ENCODE measurements at regions not wholly inside any gene's neighbourhood (a gene's known extent, or its start where the extent isn't known, plus 50 kb on each side); places are given as distances from the start of the nearest gene placed in this dataset.
"Not testable (repeated sequence)": the region's sequence is repeated elsewhere in the genome, so short reads cannot be mapped to it uniquely, and the experiment has no call there.

DNA sequence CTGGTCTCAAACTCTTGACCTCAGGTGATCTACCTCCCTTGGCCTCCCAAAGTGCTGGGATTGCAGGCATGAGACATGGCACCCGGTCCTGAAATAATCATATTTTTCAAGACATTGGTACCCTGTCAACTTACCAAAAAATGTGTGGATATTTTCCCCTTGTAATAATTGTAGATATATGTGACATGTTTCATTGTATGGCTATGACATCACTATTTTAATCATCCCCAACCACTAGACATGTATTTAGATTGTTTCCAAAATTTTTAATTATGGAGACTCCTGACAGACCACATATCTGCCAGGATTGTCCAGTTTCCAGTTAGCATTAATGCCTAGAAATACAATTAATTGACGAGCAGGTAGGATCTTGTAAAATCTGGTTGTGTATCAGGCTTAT lies 96.7 kb upstream of the NEGR1 start:
- Mint-ChIP-seq H3K27ac (no peak overlapping the region), H3K27me3 (no peaks in the 10 kb centered on the region), H3K36me3 (ENCODE audit: insufficient read depth) (no peaks in the 10 kb centered on the region), H3K9me3 (ENCODE audit: low read depth) (peaks cover 3% of the 10 kb centered on the region), H3K4me1 (ENCODE audit: low read depth) (no peaks in the 10 kb centered on the region), H3K4me3 (ENCODE audit: low read depth) (no peak overlapping the region)
- no peak for TF ChIP-seq CTCF (IDR thresholded peaks at IDR 0.05; ENCODE audit: unreplicated experiment)
- no peak for DNase-seq (ENCODE audit: low spot score, unreplicated experiment)

- H3K9me3 Mint-ChIP-seq (ENCODE audit: low read depth) = peaks cover 2% of the 10 kb centered on the region
- H3K4me1 Mint-ChIP-seq (ENCODE audit: low read depth) = no peaks in the 10 kb centered on the region
- H3K27ac Mint-ChIP-seq = no peak overlapping the region
- no peak for TF ChIP-seq CTCF (IDR thresholded peaks at IDR 0.05; ENCODE audit: unreplicated experiment)
- no peaks in the 10 kb centered on the region for H3K36me3 Mint-ChIP-seq (ENCODE audit: insufficient read depth)
- no peak for DNase-seq (ENCODE audit: low spot score, unreplicated experiment)
- H3K4me3 Mint-ChIP-seq (ENCODE audit: low read depth) = no peak overlapping the region
- H3K27me3 Mint-ChIP-seq = no peaks in the 10 kb centered on the region
These were observed 92.9 kb upstream of the NEGR1 start for GRCh38 chr1:72375226-72375625.

- TF ChIP-seq CTCF (IDR thresholded peaks at IDR 0.05; ENCODE audit: unreplicated experiment) = no peak
- Mint-ChIP-seq H3K9me3 (ENCODE audit: low read depth) (peaks cover 3% of the 10 kb centered on the region), H3K36me3 (ENCODE audit: insufficient read depth) (no peaks in the 10 kb centered on the region), H3K27me3 (no peaks in the 10 kb centered on the region), H3K4me1 (ENCODE audit: low read depth) (no peaks in the 10 kb centered on the region), H3K27ac (no peak overlapping the region), H3K4me3 (ENCODE audit: low read depth) (no peak overlapping the region)
- DNase-seq (ENCODE audit: low spot score, unreplicated experiment) = no peak
These were observed 89.1 kb upstream of the NEGR1 start for GRCh38 chr1:72371259-72372035.

DNA sequence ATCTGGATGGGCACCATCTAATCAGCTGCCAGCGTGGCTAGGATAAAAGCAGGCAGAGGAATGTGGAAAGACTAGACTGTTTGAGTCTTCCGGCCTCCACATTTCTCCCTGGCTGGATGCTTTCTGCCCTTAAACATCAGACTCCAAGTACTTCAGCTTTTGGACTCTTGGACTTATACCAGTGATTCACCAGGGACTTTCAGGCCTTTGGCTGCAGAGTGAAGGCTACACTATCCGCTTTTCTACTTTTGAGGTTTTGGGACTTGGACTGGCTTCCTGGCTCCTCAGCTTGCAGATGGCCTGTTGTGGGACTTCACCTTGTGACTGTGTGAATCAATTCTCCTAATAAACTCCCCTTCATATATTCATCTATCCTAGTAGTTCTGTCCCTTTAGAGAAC lies 88.5 kb upstream of the NEGR1 start:
- not testable (repeated sequence) for H3K9me3 Mint-ChIP-seq (ENCODE audit: low read depth); H3K27ac Mint-ChIP-seq; H3K27me3 Mint-ChIP-seq; H3K36me3 Mint-ChIP-seq (ENCODE audit: insufficient read depth); DNase-seq (ENCODE audit: low spot score, unreplicated experiment); H3K4me1 Mint-ChIP-seq (ENCODE audit: low read depth); H3K4me3 Mint-ChIP-seq (ENCODE audit: low read depth)

DNA sequence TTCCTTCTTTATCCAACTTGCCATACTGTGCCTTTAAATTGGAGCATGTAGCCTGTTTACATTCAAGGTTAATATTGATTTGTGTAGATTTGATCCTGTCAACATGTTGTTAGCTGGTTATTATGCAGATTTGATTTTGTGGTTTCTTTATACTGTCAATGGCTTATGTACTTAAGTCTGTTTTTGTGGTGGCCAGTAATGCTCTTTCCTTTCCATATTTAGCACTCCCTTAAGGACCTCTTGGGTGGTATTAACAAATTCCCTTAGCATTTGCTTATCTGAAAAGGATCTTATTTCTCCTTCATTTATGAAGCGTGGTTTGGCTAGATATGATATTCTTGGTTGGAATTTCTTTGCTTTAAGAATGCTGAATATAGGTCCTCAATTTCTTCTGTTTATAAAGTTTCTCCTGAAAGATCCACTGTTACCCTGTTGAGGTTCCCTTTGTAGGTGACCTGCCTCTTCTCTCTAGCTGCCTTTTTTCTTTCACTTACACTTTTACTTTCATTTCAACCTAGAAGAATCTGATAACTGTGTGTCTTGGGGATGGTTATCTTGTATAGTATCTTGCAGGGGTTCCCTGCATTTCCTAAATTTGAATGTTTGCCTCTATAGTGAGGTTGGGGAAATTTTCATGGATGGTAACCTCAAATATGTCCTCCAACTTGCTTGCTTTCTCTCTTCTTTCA lies 86.9 kb upstream of the NEGR1 start:
- no peaks in the 10 kb centered on the region for H3K36me3 Mint-ChIP-seq (ENCODE audit: insufficient read depth)
- H3K27ac Mint-ChIP-seq = peak overlapping the region; percentile 26
- H3K4me3 Mint-ChIP-seq (ENCODE audit: low read depth) = no peak overlapping the region
- TF ChIP-seq CTCF (IDR thresholded peaks at IDR 0.05; ENCODE audit: unreplicated experiment) = no peak
- no peaks in the 10 kb centered on the region for H3K27me3 Mint-ChIP-seq
- H3K9me3 Mint-ChIP-seq (ENCODE audit: low read depth) = peaks cover 3% of the 10 kb centered on the region
- H3K4me1 Mint-ChIP-seq (ENCODE audit: low read depth) = no peaks in the 10 kb centered on the region
- DNase-seq (ENCODE audit: low spot score, unreplicated experiment) = no peak

- Mint-ChIP-seq H3K4me1 (ENCODE audit: low read depth) (no peaks in the 10 kb centered on the region), H3K4me3 (ENCODE audit: low read depth) (no peak overlapping the region), H3K36me3 (ENCODE audit: insufficient read depth) (no peaks in the 10 kb centered on the region), H3K9me3 (ENCODE audit: low read depth) (peaks cover 6% of the 10 kb centered on the region), H3K27me3 (no peaks in the 10 kb centered on the region), H3K27ac (no peak overlapping the region)
- no peak for DNase-seq (ENCODE audit: low spot score, unreplicated experiment)
- no peak for TF ChIP-seq CTCF (IDR thresholded peaks at IDR 0.05; ENCODE audit: unreplicated experiment)
These were observed 84.1 kb upstream of the NEGR1 start for GRCh38 chr1:72366466-72366865.
